ENCODE measurements at regions not wholly inside any gene's neighbourhood (a gene's known extent, or its start where the extent isn't known, plus 50 kb on each side); places are given as distances from the start of the nearest gene placed in this dataset.

DNA sequence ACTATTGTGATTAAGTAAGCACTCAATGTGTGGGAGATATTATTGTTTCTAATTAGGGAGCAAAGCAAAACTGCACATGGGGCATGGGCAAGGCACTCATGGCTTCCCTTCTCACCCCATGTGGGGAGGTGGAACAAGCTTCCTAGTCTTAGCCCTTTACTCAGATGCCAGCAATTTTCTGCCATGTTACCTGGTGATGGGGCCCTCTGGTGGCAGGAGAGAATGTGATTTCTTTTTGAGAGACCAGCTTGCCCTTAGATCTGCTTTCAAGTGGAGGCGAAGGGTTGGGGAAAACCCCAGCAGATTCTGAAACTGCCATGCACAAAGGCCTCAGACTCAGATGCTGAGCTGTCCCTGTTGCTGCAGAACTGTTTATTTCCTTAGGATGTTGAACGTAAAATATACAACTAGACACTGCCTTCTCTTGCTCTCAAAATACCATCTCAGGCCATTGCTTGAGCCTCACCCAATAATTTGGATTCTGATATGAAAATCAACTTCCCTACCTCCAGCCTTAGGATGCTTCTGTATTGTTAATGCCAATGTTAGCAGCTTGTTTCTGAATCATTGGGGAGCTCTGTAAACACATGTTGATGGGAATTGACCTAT is 130.2 kb upstream of the TPRG1 start:
- DNase-seq (ENCODE audit: low read depth in 4 of 4, low spot score in 2 of 4) = peak in 3 of 4 donors; percentile 1 to 7 (median 3)

DNA sequence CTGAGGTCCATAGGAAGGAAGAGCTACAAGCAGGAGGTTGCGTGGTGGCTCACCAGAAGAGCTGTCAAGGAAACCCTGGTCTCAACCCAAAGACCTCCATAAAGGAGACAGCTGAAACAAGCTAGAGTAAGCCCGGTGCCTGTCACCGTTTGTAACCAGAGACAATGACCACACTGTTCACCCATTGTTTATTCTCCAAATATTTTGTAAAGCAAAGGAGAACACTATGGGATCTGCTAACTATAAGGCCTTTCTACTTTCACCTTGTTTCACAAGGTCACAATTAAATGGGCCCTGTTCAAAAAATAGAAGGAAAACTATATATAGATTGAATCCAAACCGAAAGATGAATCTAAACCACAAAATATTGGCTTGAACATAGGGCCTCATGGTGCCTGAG is 128.9 kb upstream of the TPRG1 start:
- no peak for DNase-seq (ENCODE audit: low read depth in 4 of 4, low spot score in 2 of 4)

DNA sequence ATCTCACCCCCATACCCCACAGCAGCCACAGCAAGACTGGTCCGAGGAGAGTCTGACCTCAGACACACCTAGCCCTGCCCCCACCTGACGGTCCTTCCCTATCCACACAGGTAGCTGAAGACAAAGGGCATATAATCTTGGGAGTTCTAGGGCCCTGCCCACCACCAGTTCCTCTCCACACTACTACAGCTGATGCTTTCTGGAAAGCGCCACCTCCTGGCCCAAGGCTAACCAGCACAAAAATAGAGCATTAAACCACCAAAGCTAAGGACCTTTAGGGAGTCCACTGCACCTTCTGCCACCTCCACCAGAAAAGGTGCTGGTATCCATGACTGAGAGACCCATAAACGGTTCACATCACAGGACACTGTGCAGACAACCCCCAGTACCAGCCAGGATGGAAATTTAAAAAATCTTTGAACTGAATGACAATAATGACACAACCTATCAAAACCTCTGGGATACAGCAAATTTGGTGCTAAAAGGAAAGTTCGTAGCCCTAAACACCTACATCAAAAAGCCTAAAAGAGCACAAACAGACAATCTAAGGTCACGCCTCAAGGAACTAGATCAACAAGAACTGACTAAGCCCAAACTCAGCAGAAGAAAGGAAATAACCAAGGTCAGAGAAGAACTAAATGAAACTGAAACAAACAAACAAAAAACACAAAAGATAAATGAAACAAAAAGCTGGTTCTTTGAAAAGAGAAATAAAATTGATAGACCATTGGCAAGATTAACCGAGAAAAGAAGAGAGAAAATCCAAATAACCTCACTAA is 122.1 kb upstream of the TPRG1 start:
- DNase-seq (ENCODE audit: low read depth in 4 of 4, low spot score in 2 of 4) = no peak

DNA sequence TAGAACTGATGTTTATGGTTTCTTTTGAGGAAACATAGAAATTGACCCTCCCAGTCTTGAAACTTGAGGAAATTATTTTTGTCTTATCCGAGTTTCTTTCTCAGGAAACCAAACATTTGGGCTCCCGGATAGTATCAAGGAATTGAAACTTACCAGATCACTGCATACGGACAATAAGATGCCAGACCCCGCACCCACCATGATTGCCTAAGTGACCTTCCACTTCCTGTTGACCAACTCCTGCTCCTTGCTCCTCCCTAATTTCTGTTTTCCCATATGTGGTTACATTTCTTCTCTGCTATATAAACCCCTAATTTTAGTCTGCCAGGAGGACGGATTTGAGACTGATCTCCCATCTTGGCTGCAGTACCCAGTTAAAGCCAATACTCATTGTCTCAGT is 118.4 kb upstream of the TPRG1 start:
- no peak for DNase-seq (ENCODE audit: low read depth in 4 of 4, low spot score in 2 of 4)

DNA sequence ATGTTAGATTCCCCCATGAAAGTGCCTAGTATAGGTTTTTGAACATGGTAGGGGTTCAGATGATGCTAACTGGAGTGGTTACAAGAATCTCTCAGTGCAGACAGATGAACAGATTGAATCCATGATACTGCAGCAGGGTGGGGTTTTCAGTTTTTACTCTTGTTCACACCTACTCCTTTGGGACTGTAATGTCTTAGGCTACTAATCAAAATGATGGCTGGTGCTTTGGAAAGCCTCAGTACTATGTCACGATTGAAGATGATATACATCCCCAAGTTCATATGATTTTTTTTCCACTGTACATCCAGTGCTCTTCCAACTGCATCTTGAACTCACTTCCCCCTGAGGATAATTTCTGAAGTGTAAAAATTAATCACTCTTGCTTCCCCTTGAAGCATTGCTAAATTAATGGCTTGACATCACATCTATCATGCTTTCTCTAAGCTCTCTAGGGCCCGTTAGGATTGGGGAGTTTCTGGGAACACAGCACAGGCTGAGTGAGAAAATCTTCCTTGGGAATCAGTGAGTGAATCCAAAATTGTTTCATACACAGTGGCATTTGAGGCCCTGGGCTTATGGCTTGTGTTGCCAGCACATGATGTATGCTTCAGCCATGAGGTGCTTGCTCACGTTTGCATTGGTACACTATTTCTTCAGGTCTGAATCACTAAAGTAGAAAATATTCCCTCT is 115.0 kb upstream of the TPRG1 start:
- no peak for DNase-seq (ENCODE audit: low read depth in 4 of 4, low spot score in 2 of 4)

DNA sequence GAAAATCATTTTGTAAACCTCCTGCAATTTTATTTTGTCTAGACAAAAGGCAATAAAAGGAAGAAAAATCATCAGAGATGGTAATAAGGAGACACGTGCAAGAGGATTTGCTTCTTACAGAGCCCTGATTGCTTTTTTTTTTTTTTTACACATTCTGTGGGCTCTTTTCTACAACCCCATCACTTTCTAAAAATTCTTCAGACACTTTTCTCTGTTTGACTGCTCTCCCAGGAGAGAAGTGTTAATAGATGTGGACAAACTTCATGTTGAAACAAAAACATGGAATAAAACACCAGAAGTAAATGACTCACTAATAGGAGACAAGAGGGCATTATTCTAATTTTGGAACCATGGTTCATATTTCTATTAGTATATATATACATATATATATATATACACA is 114.4 kb upstream of the TPRG1 start:
- no peak for DNase-seq (ENCODE audit: low read depth in 4 of 4, low spot score in 2 of 4)

DNA sequence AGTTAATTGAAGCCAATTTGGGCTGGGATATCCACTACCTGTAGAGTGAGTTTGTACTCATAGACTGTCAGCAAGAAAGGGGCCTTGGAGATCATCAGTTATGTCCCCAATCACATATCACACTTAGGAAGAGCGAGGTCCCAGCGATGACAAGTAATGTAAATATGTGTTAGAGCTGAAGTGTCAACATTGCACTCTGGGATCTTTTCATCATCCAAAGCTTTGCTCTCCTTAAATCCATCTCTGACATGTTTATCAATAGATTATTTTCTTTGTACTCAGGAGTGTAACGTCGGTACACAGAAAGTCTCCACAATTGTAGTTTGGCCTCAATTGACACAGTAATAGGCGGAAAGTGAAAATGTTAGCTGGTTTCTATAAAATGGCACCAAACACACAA is 113.7 kb upstream of the TPRG1 start:
- no peak for DNase-seq (ENCODE audit: low read depth in 4 of 4, low spot score in 2 of 4)

DNA sequence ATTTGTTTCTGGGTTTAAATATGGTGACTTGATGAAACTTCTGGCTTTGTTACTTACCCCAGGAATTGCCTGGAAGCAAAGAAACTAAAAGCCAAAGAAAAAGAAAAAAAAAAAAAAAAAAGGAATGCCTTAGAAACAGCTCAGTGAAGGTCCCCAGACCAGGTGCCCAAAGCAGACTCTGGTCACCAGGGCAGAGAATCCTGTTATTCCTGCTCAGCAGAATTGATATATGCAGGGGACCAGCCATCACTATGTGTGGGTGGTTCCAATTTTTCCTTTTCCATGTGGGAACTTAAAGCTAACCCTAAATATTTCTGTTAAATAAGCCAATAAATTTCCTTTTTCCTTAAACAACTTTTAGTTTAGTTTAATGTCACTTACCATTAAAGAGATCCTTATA is 100.8 kb upstream of the TPRG1 start:
- DNase-seq (ENCODE audit: low read depth in 4 of 4, low spot score in 2 of 4) = no peak

DNA sequence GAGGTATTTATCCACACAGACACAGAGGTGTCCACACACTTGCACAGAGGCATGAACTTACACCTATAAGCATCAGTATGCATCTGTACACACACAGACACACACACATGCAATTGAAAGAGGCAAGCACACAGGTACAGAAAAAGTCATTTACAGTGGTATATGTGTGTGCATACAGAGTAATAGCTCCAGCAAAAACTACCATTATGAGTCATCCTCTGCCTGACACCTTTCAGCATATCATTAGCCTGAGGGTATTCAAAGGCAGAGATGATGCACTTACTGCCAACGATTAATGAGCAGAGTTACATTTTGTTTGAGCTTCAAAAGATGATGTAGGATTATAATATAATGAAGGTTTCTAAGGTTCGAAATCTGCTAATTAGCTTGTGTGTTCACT is 100.3 kb upstream of the TPRG1 start:
- DNase-seq (ENCODE audit: low read depth in 4 of 4, low spot score in 2 of 4) = no peak

DNA sequence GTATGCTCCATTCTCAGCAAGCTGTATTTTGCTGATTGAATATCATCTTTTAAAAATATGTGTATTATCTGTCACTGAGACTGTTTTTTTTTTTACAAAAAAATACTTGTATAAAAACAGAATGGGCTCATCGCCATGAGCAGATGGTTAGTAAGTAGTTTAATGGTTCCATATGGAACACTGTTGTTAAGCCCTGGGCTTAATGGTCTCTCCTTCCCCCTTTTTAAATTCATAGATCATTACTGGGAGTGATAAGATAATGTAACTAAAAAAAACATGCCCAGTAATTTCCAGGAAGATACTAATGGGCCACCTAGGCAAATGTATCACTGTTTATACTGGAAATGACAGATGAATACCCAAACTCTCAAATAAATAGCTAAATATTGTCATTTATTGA is 95.3 kb upstream of the TPRG1 start:
- DNase-seq (ENCODE audit: low read depth in 4 of 4, low spot score in 2 of 4) = no peak

DNA sequence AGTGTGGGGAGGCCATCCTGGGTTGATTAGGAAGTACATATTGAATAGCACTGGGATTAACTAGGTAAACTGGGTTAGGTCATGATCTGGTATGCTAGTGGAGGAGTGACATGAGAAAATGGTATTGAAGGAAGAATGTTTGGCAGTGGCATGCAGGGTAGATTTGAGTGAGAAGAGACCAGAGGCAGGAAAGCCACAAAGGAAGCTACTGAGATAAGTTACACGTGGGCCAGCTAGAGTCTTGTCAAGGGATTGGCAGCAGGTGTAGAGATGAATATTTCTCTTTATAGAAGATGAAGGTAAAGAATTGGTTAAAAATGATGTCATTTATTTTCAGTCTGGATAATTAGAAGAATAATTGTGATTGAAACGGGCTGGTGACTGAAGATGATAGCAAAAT is 91.0 kb upstream of the TPRG1 start:
- DNase-seq (ENCODE audit: low read depth in 4 of 4, low spot score in 2 of 4) = no peak

DNA sequence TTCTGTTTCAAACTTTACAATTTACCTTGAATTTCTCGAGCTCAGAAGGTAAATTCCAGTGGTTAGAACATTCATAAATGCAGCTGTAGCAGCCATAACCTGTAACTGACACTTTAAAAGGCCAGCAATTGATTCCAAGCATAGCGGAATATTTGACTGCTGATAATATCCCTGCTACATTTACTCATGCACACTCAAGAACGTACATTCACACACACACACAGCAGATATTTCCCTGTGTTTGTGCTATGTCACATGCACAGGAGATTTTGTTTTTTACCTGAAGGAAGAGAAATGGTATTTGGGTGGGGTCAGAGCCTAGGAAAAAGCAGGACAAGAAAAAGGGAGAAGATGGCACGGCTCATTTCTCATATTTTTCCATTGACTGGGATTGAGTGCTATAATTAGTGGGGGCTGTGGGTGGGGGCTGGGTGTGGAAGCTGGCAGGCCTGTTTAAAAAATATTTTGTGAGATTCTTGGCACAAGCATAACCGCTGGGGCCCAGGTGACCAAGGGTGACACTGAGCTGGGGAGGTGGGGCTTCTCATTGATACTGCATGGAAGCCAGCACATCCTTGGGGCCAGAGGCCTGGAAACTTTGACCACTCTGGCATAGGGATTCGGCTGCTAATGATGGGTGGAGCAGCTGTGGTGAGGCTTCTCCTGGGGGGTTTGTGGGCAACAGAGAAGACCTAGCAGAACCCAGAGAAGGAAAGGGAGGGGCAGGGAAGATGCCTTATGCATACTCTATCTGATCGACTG is 88.9 kb upstream of the TPRG1 start:
- DNase-seq (ENCODE audit: low read depth in 4 of 4, low spot score in 2 of 4) = no peak

DNA sequence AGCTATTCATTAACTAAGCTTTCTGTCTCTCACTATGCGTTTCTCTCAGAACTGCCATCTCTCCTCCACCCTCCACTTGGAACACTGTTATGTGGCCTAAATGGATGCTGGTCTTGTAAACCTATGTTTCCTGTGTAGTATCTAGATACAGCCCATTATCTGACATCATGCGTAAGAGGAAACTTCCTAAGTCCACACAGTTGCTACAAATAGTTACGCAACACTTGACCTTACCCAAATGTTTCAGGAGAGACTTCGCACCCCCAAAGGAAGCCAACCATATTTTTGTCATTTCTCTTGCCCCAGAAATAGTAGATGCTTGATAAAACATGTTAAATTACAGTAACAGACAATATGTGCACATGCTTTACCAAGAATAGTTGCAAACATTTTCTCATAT is 87.2 kb upstream of the TPRG1 start:
- DNase-seq (ENCODE audit: low read depth in 4 of 4, low spot score in 2 of 4) = no peak

DNA sequence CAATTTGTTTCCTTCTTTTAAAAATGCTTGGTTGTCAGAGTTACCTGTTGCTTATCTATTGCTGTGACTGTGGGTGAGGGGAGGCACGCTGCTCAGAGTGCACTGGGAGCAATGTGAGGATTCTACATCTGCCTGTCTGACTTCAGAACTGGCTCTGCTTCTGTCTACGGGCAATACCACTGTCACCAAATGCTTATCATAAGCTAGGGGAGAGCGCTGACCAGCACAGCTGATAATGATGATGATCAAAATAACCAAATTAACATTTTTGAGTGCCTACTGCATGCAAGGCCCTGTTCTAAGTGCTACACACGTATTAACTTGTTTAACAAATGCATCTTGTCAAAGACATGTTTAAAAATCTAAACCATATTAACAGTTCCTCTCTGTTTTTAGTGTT is 79.2 kb upstream of the TPRG1 start:
- no peak for DNase-seq (ENCODE audit: low read depth in 4 of 4, low spot score in 2 of 4)

DNA sequence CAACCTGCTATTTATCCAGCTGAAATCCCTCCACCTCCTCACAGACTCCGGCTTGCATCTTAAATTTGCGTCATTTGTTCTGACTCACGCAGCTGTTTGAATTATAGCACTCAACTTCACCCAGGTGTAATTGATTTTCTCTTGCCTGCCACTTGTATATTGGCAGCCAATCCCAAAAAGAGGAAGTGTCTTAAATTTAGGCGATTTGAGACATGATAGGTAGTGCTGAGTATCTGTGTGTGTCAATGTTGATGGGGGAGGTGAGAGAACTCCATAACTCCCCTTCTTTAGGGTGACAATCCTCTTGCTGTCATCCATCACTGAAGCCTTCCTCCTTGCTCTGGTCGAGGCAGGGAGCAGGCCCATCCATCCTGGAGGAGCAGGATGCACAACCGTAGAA is 77.2 kb upstream of the TPRG1 start:
- no peak for DNase-seq (ENCODE audit: low read depth in 4 of 4, low spot score in 2 of 4)

DNA sequence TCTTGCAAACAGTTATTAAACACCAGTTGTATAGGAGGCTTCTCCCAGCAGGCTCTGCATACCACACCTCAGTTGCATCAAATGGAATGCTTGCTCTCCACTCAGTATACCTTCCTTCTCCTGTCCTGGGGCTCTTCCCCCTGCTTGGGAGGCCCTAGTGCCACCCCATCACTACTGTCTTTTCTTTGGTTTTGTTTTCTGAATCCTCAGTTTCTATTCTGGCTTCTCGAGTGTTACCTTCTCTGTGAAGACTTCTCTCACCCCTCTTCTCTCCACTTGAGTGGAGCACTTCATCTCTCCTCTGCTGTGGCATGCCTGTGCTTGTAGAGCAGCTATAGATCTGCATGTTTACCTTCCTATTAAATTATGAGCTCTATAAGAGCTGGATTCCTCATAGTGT is 75.7 kb upstream of the TPRG1 start:
- no peak for DNase-seq (ENCODE audit: low read depth in 4 of 4, low spot score in 2 of 4)

DNA sequence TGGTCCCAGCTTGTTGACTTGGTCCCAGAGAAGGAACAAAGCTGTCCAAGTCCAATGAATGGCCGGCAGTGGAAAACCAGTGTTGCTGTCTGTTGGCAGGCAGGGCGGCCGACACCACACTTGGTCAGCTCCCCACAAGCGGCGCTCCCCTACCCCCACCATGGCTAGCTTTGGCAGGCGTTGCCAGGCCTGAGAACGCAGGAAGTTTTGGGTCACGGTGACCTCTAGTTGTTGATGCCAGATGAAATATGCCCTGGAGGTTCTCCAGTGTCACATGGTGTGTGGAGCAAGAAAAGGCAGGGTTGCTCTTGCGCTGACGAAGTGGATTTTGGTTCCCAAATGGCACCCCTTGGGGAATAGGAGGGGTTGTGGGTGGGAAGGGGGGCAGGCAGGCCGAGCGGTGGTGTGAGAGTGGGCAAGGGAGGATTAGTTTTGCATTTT is 72.7 kb upstream of the TPRG1 start:
- DNase-seq (ENCODE audit: low read depth in 4 of 4, low spot score in 2 of 4) = no peak

DNA sequence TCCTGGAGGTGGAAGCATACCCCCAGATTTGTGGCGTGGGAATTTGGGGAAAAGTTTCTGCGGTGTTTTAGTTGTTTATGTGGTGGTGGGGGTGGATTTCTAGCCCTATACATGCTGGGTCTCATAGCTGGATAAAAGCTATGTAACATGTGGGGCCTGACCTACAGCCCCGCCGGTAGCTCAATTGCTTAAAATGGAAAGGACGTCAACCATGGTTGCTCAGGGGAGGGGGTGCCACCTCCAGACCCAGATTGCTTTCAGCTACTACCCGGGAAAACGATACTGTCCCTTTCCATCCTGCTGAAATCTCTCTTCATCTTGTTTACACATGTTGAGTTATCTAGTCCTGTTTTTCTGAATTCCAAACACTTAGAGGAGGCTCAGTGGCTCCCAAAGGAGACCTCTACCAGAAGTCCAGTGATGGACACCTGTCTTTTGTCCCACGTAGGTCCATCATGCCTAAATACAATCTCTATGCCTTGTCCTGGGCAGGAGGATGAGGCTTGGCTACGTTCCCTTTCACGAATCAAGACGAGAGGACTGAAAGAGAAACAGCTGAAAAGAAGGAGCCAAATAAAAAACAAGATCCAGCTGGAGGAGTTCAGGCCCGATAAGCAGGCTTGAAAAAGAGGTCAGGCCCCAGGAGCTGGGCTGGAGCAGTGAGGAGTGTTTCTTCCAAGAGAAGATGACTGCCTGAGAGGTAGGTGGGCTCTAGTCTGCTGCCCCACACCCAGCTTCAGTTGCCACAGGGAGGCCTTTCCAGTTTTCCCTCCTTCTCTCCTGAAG is 72.1 kb upstream of the TPRG1 start:
- no peak for DNase-seq (ENCODE audit: low read depth in 4 of 4, low spot score in 2 of 4)

DNA sequence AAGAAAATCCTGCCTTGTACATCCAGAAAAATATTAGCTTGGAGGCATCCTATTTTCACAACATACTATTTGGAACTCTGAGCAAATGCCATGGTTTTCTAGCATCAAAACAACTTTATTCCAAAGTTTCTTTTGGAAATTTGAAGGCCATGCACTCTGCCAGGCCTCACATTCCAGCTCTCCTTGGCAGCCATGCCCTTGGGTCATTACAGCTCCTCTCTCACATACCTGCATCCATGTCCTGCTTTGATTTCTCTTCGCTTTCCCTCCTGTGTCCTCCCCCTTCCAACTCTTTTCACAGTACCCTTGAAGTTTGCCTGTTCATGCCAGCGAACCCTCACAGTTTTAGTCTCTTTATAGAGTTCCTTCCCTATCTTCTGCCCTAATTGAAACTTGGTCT is 70.9 kb upstream of the TPRG1 start:
- DNase-seq (ENCODE audit: low read depth in 4 of 4, low spot score in 2 of 4) = no peak

DNA sequence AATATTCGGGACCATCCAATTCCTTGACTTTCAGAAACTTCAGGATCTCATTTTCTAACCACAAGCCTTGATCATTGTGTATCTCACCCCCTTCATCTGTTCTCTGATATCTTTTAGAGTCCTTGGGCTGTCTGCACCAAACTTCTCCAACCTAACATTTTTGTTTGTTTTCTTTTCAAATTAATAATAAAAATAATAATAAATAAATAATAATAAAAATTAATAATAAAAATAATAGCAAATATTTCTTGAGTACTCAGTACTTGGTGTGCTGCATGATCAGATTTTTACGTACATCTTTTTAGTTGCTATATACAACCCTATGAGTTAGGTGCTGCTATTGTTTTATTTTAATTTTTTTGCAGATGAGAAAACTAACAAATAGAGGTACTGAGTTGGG is 70.2 kb upstream of the TPRG1 start:
- no peak for DNase-seq (ENCODE audit: low read depth in 4 of 4, low spot score in 2 of 4)

DNA sequence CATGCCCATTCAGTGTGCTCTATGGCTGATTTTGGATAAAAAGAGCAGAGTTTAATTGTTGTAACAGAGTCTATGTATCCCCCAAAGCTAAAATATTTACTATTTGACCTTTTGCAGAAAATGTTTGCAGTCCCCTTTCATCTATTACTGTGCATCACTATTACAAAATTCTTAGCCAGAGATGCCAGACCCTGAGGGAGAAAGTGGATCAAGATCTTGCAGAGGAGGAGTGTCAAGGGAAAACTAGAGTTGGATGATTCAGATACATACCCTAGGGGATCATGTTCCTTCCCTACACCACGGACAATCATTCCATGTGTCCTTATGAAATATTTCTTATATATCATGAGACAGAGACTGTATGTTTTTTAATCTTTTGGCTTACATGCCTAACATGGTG is 68.6 kb upstream of the TPRG1 start:
- DNase-seq (ENCODE audit: low read depth in 4 of 4, low spot score in 2 of 4) = no peak

All from left renal cortex interstitium (tissue), 4 donors.